Sciatic nerve (tissue), 2 donors: ENCODE measurements at regions not wholly inside any gene's neighbourhood (a gene's known extent, or its start where the extent isn't known, plus 50 kb on each side); places are given as distances from the start of the nearest gene placed in this dataset.
A peak's percentile ranks its signal among the peaks of the same experiment; 100 is the strongest.
"Not testable (repeated sequence)": the region's sequence is repeated elsewhere in the genome, so short reads cannot be mapped to it uniquely, and the experiment has no call there.

Experiments
- ATAC-seq: fragments of 200-7000 bp; cut with Tn5 transposase; one replicate; pipeline ENCODE4 v1.9.1; 2020; ENCODE audit warnings: mild to moderate bottlenecking, moderate library complexity
- DNase-seq: peaks from one replicate; pipeline ENCODE4 v3.0.0-alpha.2; 2020; ENCODE audit warnings: low spot score
- intact Hi-C: fragments of 100-400 bp; cut with DNase I; formaldehyde crosslinking; loops from one replicate; pipeline ENCODE4 v1.14.2; 2022
- donor health status: DM: no; HTN: no; CAD: no.
- donor health status: DM: no; HTN: no; CAD: no.

- intact Hi-C loops, result no loop called here
- no peak for ATAC-seq
Observed at GRCh38 chr1:82086739-82087138, 286.0 kb downstream of the ADGRL2 start.

DNA sequence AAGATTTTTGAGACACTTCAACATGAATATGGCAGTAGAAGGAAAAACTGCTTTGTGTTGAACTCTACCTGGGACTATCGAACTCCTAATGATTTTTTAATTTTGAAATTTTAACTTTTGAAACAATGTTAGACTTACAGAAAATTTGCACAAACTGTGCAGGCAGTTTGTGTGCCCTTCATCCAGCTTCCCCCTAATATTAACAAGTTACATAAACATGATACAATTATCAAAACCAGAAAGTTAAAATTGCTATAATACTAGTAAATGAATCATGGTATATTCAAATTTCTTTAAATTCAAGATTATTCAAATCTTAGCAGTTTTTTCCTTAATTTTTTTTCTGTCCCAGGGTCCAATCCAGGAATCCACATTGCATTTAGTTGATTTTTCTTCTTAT, 278.9 kb downstream of the ADGRL2 start:
- intact Hi-C loops, result no loop called here

More at GRCh38 chr1:82086739-82087138, 286.0 kb downstream of the ADGRL2 start:
- no peak for DNase-seq

GRCh38 chr1:82073659-82074058, 272.9 kb downstream of the ADGRL2 start:
- intact Hi-C loops, result no loop called here
- no peak for DNase-seq
- no peak for ATAC-seq

More for the DNA sequence above, 278.9 kb downstream of the ADGRL2 start:
- ATAC-seq, result no peak
- no peak for DNase-seq

DNA sequence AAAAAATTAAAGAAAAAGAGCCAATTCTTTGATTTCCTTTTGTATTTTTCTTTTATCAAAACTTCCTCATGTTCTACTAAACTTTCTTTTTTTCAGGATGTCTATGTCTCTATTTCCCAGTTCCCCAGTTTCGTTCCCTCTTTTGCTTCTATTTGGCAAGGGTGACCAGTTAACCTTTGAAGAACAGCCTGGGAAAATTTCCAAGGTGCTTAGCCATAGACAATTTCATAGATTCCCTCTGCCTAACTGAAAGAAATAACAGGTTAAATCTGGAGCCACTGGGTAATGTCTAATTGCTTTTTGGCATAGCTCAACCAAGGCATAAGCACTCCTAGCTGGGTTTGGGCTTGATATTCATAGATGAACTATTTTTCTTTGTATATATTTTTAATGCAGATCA, 272.3 kb downstream of the ADGRL2 start:
- DNase-seq (no peak), ATAC-seq (no peak)
- intact Hi-C loops, result no loop called here

GRCh38 chr1:82065916-82066315, 265.2 kb downstream of the ADGRL2 start:
- DNase-seq (peak; percentile 56), ATAC-seq (peak; percentile 79)
- intact Hi-C loops, result no loop called here

DNA sequence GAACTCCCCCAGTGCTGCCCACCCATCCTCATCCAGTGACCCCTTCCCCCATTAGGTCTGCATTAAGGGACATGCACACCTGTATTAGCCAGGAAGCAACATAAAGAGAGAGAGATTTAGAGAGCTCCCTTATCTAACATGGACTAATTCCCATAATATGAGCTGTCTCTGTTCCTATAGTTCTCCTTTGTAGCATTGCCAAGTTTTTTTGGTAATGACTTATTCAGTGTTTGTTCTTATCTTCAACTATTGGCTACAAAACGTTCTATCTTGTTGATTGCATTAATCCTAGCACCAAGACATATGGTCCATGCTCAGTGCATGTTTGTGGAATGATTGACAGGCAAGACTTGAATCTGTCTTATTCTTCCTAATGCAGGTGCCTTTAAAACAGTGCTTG, 264.0 kb downstream of the ADGRL2 start:
- DNase-seq (no peak), ATAC-seq (no peak)
- intact Hi-C loops, result no loop called here

- intact Hi-C loops, result no loop called here
- DNase-seq (no peak), ATAC-seq (no peak)
Observed at GRCh38 chr1:82062206-82062605, 261.5 kb downstream of the ADGRL2 start.

DNA sequence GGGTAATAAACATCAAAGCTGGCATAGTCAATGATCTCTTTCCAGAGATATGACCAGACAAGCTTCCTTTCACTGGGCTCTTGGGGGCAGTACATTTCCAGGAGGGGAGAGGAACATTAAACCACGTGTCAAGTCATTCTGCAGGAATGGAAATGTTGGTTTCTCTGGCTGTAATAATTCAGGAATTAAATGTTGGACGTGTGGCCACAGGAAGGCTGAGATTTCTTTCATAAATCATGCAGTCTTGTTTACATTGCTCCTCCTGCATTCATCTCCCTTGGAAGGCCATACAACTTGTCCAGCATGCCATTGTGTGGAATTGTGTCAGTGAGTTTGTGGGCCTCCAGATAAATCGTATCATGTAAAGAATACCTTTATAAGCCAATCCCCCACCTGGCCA, 259.2 kb downstream of the ADGRL2 start:
- no peak for DNase-seq
- ATAC-seq, result no peak
- intact Hi-C loops, result no loop called here

- DNase-seq, result no peak
- intact Hi-C loops, result no loop called here
- no peak for ATAC-seq
Observed at GRCh38 chr1:82057011-82057410, 256.3 kb downstream of the ADGRL2 start.

DNA sequence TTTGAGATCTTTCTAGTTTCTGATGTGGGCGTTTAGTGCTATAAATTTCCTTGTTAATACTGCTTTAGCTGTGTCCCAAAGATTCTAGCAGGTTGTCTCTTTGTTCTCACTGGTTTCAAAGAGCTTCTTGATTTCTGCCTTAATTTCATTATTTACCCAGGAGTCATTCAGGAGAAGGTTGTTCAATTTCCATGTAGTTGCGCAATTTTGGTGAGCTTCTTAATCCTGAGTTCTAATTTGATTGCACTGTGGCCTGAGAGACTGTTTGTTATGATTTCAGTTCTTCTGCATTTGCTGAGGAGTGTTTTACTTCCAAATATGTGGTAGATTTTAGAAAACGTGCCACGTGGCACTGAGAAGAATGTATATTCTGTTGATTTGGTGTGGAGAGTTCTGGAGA, 254.6 kb downstream of the ADGRL2 start:
- DNase-seq, ATAC-seq, intact Hi-C loops: not testable (repeated sequence)

- DNase-seq (no peak), ATAC-seq (no peak)
- intact Hi-C loops, result no loop called here
Observed at GRCh38 chr1:82052563-82052962, 251.8 kb downstream of the ADGRL2 start.

GRCh38 chr1:82048596-82048995, 247.9 kb downstream of the ADGRL2 start:
- DNase-seq (no peak), ATAC-seq (no peak)
- intact Hi-C loops, result no loop called here

- intact Hi-C loops, result no loop called here
- ATAC-seq (no peak), DNase-seq (no peak)
Observed at GRCh38 chr1:82045221-82045620, 244.5 kb downstream of the ADGRL2 start.

GRCh38 chr1:82044536-82044935, 243.8 kb downstream of the ADGRL2 start:
- DNase-seq, result no peak
- intact Hi-C loops, result no loop called here
- ATAC-seq, result no peak

DNA sequence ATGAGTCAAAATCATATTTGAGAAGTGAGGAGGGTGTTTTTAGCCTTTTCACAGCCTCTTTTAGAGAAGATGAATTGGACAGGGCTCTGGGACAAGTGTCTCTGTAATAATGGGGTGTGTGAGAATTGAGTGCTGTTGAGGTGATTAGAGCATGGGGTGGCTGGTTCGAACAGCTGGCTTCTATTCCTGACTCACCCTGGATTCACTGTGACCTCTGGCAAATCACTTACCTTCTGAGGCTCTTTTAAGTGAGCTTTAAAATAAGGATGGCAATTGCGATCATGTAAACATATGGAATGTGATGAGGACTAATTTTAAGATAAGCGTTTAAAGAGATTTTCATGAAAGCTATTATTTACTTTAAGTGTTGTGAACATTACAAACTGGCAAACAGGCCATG, 243.4 kb downstream of the ADGRL2 start:
- ATAC-seq, result no peak
- intact Hi-C loops, result no loop called here

DNA sequence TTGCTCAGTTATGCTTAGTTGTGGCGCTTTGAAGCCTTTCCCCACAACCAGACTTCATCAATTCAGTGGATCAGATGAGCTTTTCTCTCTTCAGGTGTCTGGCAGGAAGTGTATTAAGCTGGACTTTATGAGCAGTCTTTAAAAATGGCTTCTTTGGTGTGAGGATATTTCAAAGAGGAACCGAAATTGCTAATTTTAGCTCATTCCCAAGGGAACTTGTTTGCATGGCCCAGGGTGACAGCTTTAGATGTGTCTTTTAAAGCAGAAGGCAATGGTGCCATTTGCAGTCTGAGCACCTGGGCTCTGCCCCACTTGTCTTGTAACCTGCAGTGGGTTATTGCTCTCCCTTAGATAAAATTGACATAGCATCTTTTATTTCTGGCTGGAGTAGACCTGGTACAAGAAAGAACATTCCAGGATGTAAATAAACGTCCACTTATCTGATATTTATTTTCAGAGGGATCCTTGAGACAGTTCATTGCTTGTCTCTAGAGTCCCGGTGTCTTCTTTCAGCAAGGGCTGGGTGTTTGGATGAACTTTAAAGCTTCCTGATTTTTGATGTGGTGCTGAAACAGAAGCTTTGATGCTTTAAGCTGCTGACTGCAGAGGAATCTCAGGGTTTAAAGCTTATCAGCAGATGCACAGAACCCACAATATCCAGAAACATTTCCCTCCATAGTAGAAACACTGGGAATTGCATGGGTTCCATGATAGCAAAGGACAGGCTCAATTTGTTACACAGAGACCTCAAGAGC, 241.7 kb downstream of the ADGRL2 start:
- intact Hi-C loops, result no loop called here
- no peak for ATAC-seq
- DNase-seq, result no peak

More for the DNA sequence above, 243.4 kb downstream of the ADGRL2 start:
- no peak for DNase-seq
